ENCODE measurements at regions not wholly inside any gene's neighbourhood (a gene's known extent, or its start where the extent isn't known, plus 50 kb on each side); places are given as distances from the start of the nearest gene placed in this dataset.

- no peak for DNase-seq
Measured at GRCh38 chr3:137201066-137201465, 243.3 kb downstream of the IL20RB start.

- peak in 2 of 56 donors; percentile 3 to 6 for DNase-seq
Measured at GRCh38 chr3:137202941-137203340, 245.2 kb downstream of the IL20RB start.

GRCh38 chr3:137204409-137204808, 246.6 kb downstream of the IL20RB start:
- no peak for DNase-seq

GRCh38 chr3:137205394-137206045, 247.7 kb downstream of the IL20RB start:
- no peak for DNase-seq

- no peak for DNase-seq
Measured at GRCh38 chr3:137207616-137208015, 249.8 kb downstream of the IL20RB start.

- DNase-seq: no peak
Measured at GRCh38 chr3:137217733-137218132, 259.9 kb downstream of the IL20RB start.

- DNase-seq: no peak
Measured at GRCh38 chr3:137219801-137220445, 262.1 kb downstream of the IL20RB start.

- peak in 3 of 56 donors; percentile 6 to 22 (median 9) for DNase-seq
Measured at GRCh38 chr3:137222736-137223225, 265.0 kb downstream of the IL20RB start.

GRCh38 chr3:137224464-137224863, 266.7 kb downstream of the IL20RB start:
- no peak for DNase-seq

- no peak for DNase-seq
Measured at GRCh38 chr3:137242836-137243400, 285.1 kb downstream of the IL20RB start.

GRCh38 chr3:137246491-137246890, 288.7 kb downstream of the IL20RB start:
- DNase-seq: no peak

GRCh38 chr3:137249311-137249940, 291.6 kb downstream of the IL20RB start:
- no peak for DNase-seq

GRCh38 chr3:137259089-137259488, 301.3 kb downstream of the IL20RB start:
- DNase-seq: no peak

GRCh38 chr3:137259701-137260100, 301.9 kb downstream of the IL20RB start:
- no peak for DNase-seq

- DNase-seq: peak in 13 of 56 donors; percentile 2 to 34 (median 8)
Measured at GRCh38 chr3:137264071-137264820, 306.5 kb downstream of the IL20RB start.

GRCh38 chr3:137264843-137265330, 307.1 kb downstream of the IL20RB start:
- no peak for DNase-seq

GRCh38 chr3:137282871-137283270, 325.1 kb downstream of the IL20RB start:
- DNase-seq: no peak

- no peak for DNase-seq
Measured at GRCh38 chr3:137285924-137286323, 328.1 kb downstream of the IL20RB start.

GRCh38 chr3:137293086-137293485, 335.3 kb downstream of the IL20RB start:
- no peak for DNase-seq

GRCh38 chr3:137294139-137294538, 336.4 kb downstream of the IL20RB start:
- DNase-seq: no peak

GRCh38 chr3:137294839-137295238, 337.1 kb downstream of the IL20RB start:
- DNase-seq: no peak

Measured in amygdala (tissue), 56 donors.